ENCODE measurements at regions not wholly inside any gene's neighbourhood (a gene's known extent, or its start where the extent isn't known, plus 50 kb on each side); places are given as distances from the start of the nearest gene placed in this dataset.
"Not testable (repeated sequence)": the region's sequence is repeated elsewhere in the genome, so short reads cannot be mapped to it uniquely, and the experiment has no call there.

DNA sequence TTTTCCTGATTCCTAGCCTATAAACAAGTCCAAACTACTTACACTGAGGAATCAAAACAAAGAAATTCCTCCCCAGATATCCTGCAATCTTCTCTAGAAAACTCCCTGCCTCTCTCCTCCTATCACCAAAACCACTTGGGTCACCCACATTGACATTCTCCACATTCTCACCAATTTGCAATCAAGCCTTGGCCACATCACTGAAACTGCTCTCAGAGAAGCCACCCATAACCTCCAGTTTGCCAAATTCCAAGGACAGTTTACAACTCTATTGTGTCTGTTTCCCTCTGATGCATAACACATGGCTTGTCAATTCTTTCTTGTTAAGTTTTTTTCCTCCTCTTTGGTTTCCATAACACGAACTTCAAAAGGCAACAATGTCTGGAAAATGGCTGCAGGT lies 233.5 kb downstream of the XPNPEP1 start:
- no peaks in the 10 kb centered on the region for H3K9me3 ChIP-seq (ENCODE audit: control insufficient read depth in 2 of 2, insufficient read depth in 1 of 2, low read length in 1 of 2)
- H3K27ac ChIP-seq (ENCODE audit: low read depth in 1 of 2, low read length in 1 of 2): no peak overlapping the region
- H3K36me3 ChIP-seq (ENCODE audit: control insufficient read depth in 2 of 2, insufficient read depth in 2 of 2, low read length in 1 of 2): no peaks in the 10 kb centered on the region
- DNase-seq (ENCODE audit: low read depth in 6 of 9, low spot score in 9 of 9): no peak
- no peak overlapping the region for H3K4me3 ChIP-seq (ENCODE audit: low read length in 2 of 2)
- no peaks in the 10 kb centered on the region for H3K4me1 ChIP-seq (ENCODE audit: control insufficient read depth in 2 of 2, insufficient read depth in 2 of 2, low read length in 2 of 2)
- no peaks in the 10 kb centered on the region for H3K27me3 ChIP-seq (ENCODE audit: control insufficient read depth in 2 of 2, insufficient read depth in 1 of 2, low read length in 1 of 2)
- 0% methylated on average over 1 of the region's 1 CpG for WGBS

DNA sequence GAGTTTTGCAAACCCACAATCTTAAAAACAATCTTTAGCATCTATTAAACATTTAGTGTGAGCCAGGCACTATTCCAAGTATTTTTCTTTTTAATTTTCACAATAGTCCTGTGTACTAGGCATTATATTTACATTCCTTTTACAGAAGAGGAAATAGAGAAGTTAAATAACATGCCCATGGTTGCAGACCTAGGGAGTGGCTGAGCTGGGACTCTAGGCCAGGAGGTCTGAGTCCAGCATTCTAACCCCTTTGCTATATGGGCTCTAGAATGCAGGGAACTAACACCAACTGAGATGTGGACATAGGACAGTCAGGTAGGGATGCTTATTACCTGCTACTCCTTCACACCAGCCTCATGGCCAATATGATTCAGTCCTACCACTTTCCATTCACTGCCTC lies 243.8 kb downstream of the XPNPEP1 start:
- H3K4me1 ChIP-seq (ENCODE audit: control insufficient read depth in 2 of 2, insufficient read depth in 2 of 2, low read length in 2 of 2): no peaks in the 10 kb centered on the region
- no peak for DNase-seq (ENCODE audit: low read depth in 6 of 9, low spot score in 9 of 9)
- no peaks in the 10 kb centered on the region for H3K27me3 ChIP-seq (ENCODE audit: control insufficient read depth in 2 of 2, insufficient read depth in 1 of 2, low read length in 1 of 2)
- H3K4me3 ChIP-seq (ENCODE audit: low read length in 2 of 2): no peak overlapping the region
- H3K9me3 ChIP-seq (ENCODE audit: control insufficient read depth in 2 of 2, insufficient read depth in 1 of 2, low read length in 1 of 2): no peaks in the 10 kb centered on the region
- no peak overlapping the region for H3K27ac ChIP-seq (ENCODE audit: low read depth in 1 of 2, low read length in 1 of 2)
- no peaks in the 10 kb centered on the region for H3K36me3 ChIP-seq (ENCODE audit: control insufficient read depth in 2 of 2, insufficient read depth in 2 of 2, low read length in 1 of 2)

DNA sequence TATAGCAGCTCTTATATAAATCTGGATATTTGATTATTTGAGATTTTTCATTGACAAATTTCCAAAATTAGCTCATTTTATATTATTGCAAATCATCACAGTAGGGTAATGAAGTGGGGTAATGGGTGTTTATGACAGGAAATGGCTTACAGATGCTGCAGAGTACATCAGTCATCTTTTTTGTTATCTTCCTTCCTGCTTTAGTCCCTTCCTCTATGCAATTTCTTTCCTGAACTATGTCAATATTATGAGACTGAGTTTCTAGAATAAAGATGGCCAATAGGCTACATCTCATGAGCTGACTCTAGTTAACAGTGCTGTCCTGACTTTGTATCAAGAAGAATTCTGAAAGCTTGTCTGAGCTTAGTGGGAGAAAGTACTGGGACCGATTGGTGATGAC lies 244.5 kb downstream of the XPNPEP1 start:
- H3K27ac ChIP-seq (ENCODE audit: low read depth in 1 of 2, low read length in 1 of 2): no peak overlapping the region
- no peaks in the 10 kb centered on the region for H3K9me3 ChIP-seq (ENCODE audit: control insufficient read depth in 2 of 2, insufficient read depth in 1 of 2, low read length in 1 of 2)
- no peaks in the 10 kb centered on the region for H3K4me1 ChIP-seq (ENCODE audit: control insufficient read depth in 2 of 2, insufficient read depth in 2 of 2, low read length in 2 of 2)
- H3K36me3 ChIP-seq (ENCODE audit: control insufficient read depth in 2 of 2, insufficient read depth in 2 of 2, low read length in 1 of 2): no peaks in the 10 kb centered on the region
- no peak for DNase-seq (ENCODE audit: low read depth in 6 of 9, low spot score in 9 of 9)
- H3K27me3 ChIP-seq (ENCODE audit: control insufficient read depth in 2 of 2, insufficient read depth in 1 of 2, low read length in 1 of 2): no peaks in the 10 kb centered on the region
- no peak overlapping the region for H3K4me3 ChIP-seq (ENCODE audit: low read length in 2 of 2)
- 90% methylated on average over 1 of the region's 1 CpG for WGBS

DNA sequence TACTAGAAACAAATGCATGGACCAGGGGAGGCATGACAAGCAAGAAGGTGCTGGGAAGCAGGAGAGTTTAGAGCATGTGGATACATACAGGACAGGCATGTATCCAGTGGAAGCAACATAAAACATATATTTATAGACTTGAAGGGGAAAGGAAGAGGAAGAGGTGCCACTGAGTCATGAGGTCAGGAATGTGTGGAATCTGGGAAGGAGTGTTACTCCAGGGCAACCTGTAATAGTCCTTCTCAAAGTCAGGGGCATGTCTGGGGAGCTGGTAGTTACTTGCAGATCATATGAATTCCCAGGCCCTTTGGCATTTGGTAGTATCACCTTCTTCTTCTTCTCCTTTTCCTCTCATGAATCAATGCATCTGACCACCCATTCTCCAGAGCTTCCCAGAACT lies 246.6 kb downstream of the XPNPEP1 start:
- DNase-seq (ENCODE audit: low read depth in 6 of 9, low spot score in 9 of 9): no peak
- H3K4me1 ChIP-seq (ENCODE audit: control insufficient read depth in 2 of 2, insufficient read depth in 2 of 2, low read length in 2 of 2): no peaks in the 10 kb centered on the region
- no peaks in the 10 kb centered on the region for H3K36me3 ChIP-seq (ENCODE audit: control insufficient read depth in 2 of 2, insufficient read depth in 2 of 2, low read length in 1 of 2)
- H3K9me3 ChIP-seq (ENCODE audit: control insufficient read depth in 2 of 2, insufficient read depth in 1 of 2, low read length in 1 of 2): no peaks in the 10 kb centered on the region
- no peaks in the 10 kb centered on the region for H3K27me3 ChIP-seq (ENCODE audit: control insufficient read depth in 2 of 2, insufficient read depth in 1 of 2, low read length in 1 of 2)
- no peak overlapping the region for H3K27ac ChIP-seq (ENCODE audit: low read depth in 1 of 2, low read length in 1 of 2)
- H3K4me3 ChIP-seq (ENCODE audit: low read length in 2 of 2): no peak overlapping the region

DNA sequence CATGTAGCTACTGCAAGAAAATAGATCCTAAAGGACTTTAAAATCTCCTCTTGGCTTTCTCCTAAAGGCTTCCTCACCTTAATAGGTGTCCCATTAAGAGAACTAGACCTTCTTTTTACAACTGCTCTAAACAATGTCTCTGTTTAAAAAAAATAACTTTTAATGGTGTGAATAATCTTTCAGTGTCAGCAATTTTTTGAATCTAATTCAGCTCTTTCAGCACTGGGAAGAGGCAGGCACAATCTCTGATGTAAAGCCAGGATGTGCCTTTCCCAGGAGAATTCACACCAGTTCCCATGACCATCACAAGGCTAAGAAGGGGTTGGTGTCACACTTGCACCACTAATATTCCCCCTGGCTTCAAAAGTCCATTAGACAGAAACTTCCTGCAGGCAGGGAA lies 254.6 kb downstream of the XPNPEP1 start:
- H3K4me3 ChIP-seq (ENCODE audit: low read length in 2 of 2): no peak overlapping the region
- H3K4me1 ChIP-seq (ENCODE audit: control insufficient read depth in 2 of 2, insufficient read depth in 2 of 2, low read length in 2 of 2): no peaks in the 10 kb centered on the region
- H3K36me3 ChIP-seq (ENCODE audit: control insufficient read depth in 2 of 2, insufficient read depth in 2 of 2, low read length in 1 of 2): no peaks in the 10 kb centered on the region
- no peak overlapping the region for H3K27ac ChIP-seq (ENCODE audit: low read depth in 1 of 2, low read length in 1 of 2)
- no peaks in the 10 kb centered on the region for H3K27me3 ChIP-seq (ENCODE audit: control insufficient read depth in 2 of 2, insufficient read depth in 1 of 2, low read length in 1 of 2)
- H3K9me3 ChIP-seq (ENCODE audit: control insufficient read depth in 2 of 2, insufficient read depth in 1 of 2, low read length in 1 of 2): peaks cover under 1 to 7% of the 10 kb centered on the region in 2 donors
- DNase-seq (ENCODE audit: low read depth in 6 of 9, low spot score in 9 of 9): no peak

DNA sequence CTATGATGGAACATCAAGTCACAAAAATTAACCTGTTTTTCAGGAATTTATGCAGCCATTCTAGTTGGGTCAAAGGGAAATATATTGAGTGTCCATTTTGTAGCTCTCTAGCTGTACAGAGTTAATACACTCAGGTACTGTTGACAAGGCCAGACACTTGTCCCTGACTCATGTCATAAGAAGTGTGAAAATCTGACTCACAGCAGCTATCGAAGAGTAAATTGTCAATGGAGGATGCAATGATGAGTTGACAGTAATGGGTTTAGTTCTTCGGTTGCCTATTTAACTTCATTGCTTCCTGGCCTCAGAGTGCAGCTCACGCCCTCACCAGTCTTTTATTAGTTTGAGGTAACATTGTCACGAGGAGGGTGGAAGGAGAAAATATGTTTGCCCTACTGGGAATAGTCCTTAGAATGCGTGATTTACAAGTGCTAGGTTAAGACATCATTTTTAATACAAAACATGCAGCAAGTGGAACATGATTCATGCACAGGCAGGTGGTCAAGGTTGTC lies 255.1 kb downstream of the XPNPEP1 start:
- H3K9me3 ChIP-seq (ENCODE audit: control insufficient read depth in 2 of 2, insufficient read depth in 1 of 2, low read length in 1 of 2): peaks cover 2 to 12% of the 10 kb centered on the region in 2 donors
- no peaks in the 10 kb centered on the region for H3K36me3 ChIP-seq (ENCODE audit: control insufficient read depth in 2 of 2, insufficient read depth in 2 of 2, low read length in 1 of 2)
- H3K27ac ChIP-seq (ENCODE audit: low read depth in 1 of 2, low read length in 1 of 2): no peak overlapping the region
- H3K27me3 ChIP-seq (ENCODE audit: control insufficient read depth in 2 of 2, insufficient read depth in 1 of 2, low read length in 1 of 2): no peaks in the 10 kb centered on the region
- DNase-seq (ENCODE audit: low read depth in 6 of 9, low spot score in 9 of 9): no peak
- 68% methylated on average over 5 of the region's 5 CpGs for WGBS
- no peaks in the 10 kb centered on the region for H3K4me1 ChIP-seq (ENCODE audit: control insufficient read depth in 2 of 2, insufficient read depth in 2 of 2, low read length in 2 of 2)
- no peak overlapping the region for H3K4me3 ChIP-seq (ENCODE audit: low read length in 2 of 2)

DNA sequence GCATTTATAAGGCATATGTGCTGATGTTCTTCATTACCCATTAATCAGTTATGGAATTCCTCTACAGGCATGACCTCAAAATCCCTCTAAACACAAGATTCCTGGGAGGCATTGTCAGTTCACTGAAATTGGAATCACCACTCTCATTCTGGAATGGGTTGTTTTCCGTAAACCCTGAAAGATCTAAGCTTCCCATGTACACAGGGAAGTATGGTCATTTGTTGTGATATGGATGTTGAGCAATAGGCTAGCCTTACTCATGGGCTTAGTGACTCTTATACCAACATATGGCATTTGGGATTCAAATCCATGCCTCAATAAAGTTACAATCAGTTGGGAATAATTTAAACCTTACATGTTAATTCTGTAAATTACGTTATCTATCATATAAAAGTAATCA lies 258.0 kb downstream of the XPNPEP1 start:
- H3K27me3 ChIP-seq (ENCODE audit: control insufficient read depth in 2 of 2, insufficient read depth in 1 of 2, low read length in 1 of 2): no peaks in the 10 kb centered on the region
- H3K4me3 ChIP-seq (ENCODE audit: low read length in 2 of 2): no peak overlapping the region
- H3K27ac ChIP-seq (ENCODE audit: low read depth in 1 of 2, low read length in 1 of 2): no peak overlapping the region
- WGBS: 95% methylated on average over 2 of the region's 2 CpGs
- no peak for DNase-seq (ENCODE audit: low read depth in 6 of 9, low spot score in 9 of 9)
- H3K36me3 ChIP-seq (ENCODE audit: control insufficient read depth in 2 of 2, insufficient read depth in 2 of 2, low read length in 1 of 2): no peaks in the 10 kb centered on the region
- no peaks in the 10 kb centered on the region for H3K4me1 ChIP-seq (ENCODE audit: control insufficient read depth in 2 of 2, insufficient read depth in 2 of 2, low read length in 2 of 2)
- peaks cover 2 to 22% of the 10 kb centered on the region in 2 donors for H3K9me3 ChIP-seq (ENCODE audit: control insufficient read depth in 2 of 2, insufficient read depth in 1 of 2, low read length in 1 of 2)

DNA sequence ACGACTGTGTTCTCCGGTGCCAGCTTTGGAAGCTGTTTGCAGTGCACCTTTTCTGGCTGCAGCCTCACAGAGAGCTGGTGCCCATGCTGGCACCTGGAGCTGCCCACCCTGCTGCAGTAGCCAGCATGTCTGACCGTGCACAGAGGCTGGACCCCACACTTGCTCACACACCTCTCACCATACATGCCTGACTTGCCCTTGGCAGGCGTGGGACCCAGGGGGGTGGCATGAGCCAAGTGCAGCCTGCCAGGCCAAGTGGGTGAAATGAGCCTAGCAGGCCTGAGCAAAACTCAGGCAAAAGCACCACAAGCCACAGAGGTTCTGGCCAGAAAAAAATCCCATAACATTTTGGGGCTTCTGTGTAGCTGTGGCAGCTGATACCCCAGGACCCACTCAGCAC lies 258.8 kb downstream of the XPNPEP1 start:
- DNase-seq (ENCODE audit: low read depth in 6 of 9, low spot score in 9 of 9): no peak
- Histone ChIP-seq H3K36me3 (ENCODE audit: control insufficient read depth in 2 of 2, insufficient read depth in 2 of 2, low read length in 1 of 2) (no peaks in the 10 kb centered on the region), H3K4me3 (ENCODE audit: low read length in 2 of 2) (no peak overlapping the region), H3K4me1 (ENCODE audit: control insufficient read depth in 2 of 2, insufficient read depth in 2 of 2, low read length in 2 of 2) (no peaks in the 10 kb centered on the region), H3K9me3 (ENCODE audit: control insufficient read depth in 2 of 2, insufficient read depth in 1 of 2, low read length in 1 of 2) (peaks cover 2 to 22% of the 10 kb centered on the region in 2 donors), H3K27me3 (ENCODE audit: control insufficient read depth in 2 of 2, insufficient read depth in 1 of 2, low read length in 1 of 2) (no peaks in the 10 kb centered on the region), H3K27ac (ENCODE audit: low read depth in 1 of 2, low read length in 1 of 2) (no peak overlapping the region)
- 97% methylated on average over 4 of the region's 4 CpGs for WGBS

- Histone ChIP-seq H3K27ac (ENCODE audit: low read depth in 1 of 2, low read length in 1 of 2) (no peak overlapping the region), H3K9me3 (ENCODE audit: control insufficient read depth in 2 of 2, insufficient read depth in 1 of 2, low read length in 1 of 2) (peaks cover 2 to 22% of the 10 kb centered on the region in 2 donors), H3K4me3 (ENCODE audit: low read length in 2 of 2) (no peak overlapping the region), H3K27me3 (ENCODE audit: control insufficient read depth in 2 of 2, insufficient read depth in 1 of 2, low read length in 1 of 2) (no peaks in the 10 kb centered on the region), H3K36me3 (ENCODE audit: control insufficient read depth in 2 of 2, insufficient read depth in 2 of 2, low read length in 1 of 2) (no peaks in the 10 kb centered on the region), H3K4me1 (ENCODE audit: control insufficient read depth in 2 of 2, insufficient read depth in 2 of 2, low read length in 2 of 2) (no peaks in the 10 kb centered on the region)
- no peak for DNase-seq (ENCODE audit: low read depth in 6 of 9, low spot score in 9 of 9)
- WGBS: 79% methylated on average over 6 of the region's 6 CpGs
Observed at GRCh38 chr10:109663122-109663521, 260.2 kb downstream of the XPNPEP1 start.

DNA sequence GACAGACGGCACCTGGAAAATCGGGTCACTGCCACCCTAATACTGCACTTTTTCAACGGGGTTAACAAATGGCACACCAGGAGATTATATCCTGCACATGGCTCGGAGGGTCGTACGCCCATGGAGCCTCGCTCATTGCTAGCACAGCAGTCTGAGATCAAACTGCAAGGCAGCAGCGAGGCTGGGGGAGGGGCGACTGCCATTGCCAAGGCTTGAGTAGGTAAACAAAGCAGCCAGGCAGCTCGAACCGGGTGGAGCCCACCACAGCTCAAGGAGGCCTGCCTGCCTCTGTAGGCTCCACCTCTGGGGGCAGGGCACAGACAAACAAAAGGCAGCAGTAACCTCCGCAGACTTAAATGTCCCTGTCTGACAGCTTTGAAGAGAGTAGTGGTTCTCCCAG lies 270.7 kb downstream of the XPNPEP1 start:
- H3K36me3 ChIP-seq (ENCODE audit: control insufficient read depth in 2 of 2, insufficient read depth in 2 of 2, low read length in 1 of 2); H3K27me3 ChIP-seq (ENCODE audit: control insufficient read depth in 2 of 2, insufficient read depth in 1 of 2, low read length in 1 of 2); H3K4me3 ChIP-seq (ENCODE audit: low read length in 2 of 2); H3K4me1 ChIP-seq (ENCODE audit: control insufficient read depth in 2 of 2, insufficient read depth in 2 of 2, low read length in 2 of 2); H3K9me3 ChIP-seq (ENCODE audit: control insufficient read depth in 2 of 2, insufficient read depth in 1 of 2, low read length in 1 of 2); DNase-seq (ENCODE audit: low read depth in 6 of 9, low spot score in 9 of 9); H3K27ac ChIP-seq (ENCODE audit: low read depth in 1 of 2, low read length in 1 of 2): not testable (repeated sequence)
- 89% methylated on average over 12 of the region's 12 CpGs for WGBS
